ENCODE measurements at regions not wholly inside any gene's neighbourhood (a gene's known extent, or its start where the extent isn't known, plus 50 kb on each side); places are given as distances from the start of the nearest gene placed in this dataset.
"Not testable (repeated sequence)": the region's sequence is repeated elsewhere in the genome, so short reads cannot be mapped to it uniquely, and the experiment has no call there.

DNA sequence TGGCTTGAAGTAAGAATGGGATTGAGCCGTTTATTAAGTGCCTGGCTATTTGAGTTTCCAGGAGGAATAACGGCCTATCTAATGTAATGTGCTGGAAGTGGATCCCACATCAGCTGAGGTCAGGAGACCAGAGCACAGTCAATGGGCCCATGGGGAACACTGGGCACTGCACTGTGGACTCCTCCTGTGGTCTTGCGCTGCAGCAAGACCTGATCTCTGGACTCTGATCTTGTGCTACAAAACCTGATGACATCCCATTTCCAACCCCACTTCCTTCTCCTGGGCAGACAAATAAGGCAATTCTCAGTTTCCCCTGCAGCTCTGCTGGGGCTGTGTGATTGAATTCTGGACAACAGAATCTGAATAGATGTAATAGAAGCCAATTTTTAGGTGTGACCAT is 151.7 kb upstream of the ADCY2 start:
- H3K9me3 ChIP-seq (ENCODE audit: low read depth, low read length): no peaks in the 10 kb centered on the region
- H3K4me3 ChIP-seq: no peak overlapping the region
- DNase-seq (ENCODE audit: low read depth, low spot score): no peak
- no peak for TF ChIP-seq FOXP2 (optimal IDR thresholded peaks at IDR 0.05; ENCODE audit: control extremely low read depth, extremely low read length, insufficient read depth)
- TF ChIP-seq POLR2AphosphoS5 (IDR thresholded peaks at IDR 0.05; ENCODE audit: borderline replicate concordance, low read depth, low read length): no peak
- no peak for TF ChIP-seq EZH2 (IDR thresholded peaks at IDR 0.05)
- H3K36me3 ChIP-seq (ENCODE audit: insufficient read depth, low read length): no peaks in the 10 kb centered on the region
- H3K9ac ChIP-seq (ENCODE audit: insufficient read length): no peak overlapping the region
- H3K27ac ChIP-seq: no peak overlapping the region

DNA sequence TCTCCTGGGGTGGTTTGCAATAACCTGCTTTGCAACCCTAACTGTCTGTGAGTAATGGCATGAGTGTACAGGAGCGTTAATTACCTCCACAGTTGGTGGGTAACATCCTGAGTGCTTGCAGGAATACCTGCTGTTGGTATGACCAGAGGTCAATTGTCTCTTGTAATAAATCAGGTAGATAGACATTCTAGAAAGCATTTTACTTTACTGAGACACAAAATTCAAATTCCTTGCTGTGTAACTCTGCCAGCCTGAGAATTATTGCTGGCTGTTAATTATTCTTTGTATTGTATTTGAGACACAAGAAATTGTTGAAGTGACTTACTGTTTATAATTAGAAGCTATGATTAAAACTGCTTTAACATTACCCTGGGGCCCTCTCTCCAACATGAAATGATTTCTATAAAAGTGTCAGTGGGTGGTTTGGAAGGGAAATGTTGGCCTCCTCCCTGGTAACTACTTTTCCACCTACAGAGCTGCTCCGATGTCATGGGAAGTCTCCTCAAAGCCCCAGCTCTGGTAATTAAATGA is 150.8 kb upstream of the ADCY2 start:
- TF ChIP-seq EZH2 (IDR thresholded peaks at IDR 0.05) (no peak), FOXP2 (optimal IDR thresholded peaks at IDR 0.05; ENCODE audit: control extremely low read depth, extremely low read length, insufficient read depth) (no peak)
- Histone ChIP-seq H3K36me3 (ENCODE audit: insufficient read depth, low read length) (no peaks in the 10 kb centered on the region), H3K9ac (ENCODE audit: insufficient read length) (no peak overlapping the region), H3K9me3 (ENCODE audit: low read depth, low read length) (no peaks in the 10 kb centered on the region), H3K27ac (no peak overlapping the region), H3K4me3 (no peak overlapping the region)
- DNase-seq (ENCODE audit: low read depth, low spot score): no peak

DNA sequence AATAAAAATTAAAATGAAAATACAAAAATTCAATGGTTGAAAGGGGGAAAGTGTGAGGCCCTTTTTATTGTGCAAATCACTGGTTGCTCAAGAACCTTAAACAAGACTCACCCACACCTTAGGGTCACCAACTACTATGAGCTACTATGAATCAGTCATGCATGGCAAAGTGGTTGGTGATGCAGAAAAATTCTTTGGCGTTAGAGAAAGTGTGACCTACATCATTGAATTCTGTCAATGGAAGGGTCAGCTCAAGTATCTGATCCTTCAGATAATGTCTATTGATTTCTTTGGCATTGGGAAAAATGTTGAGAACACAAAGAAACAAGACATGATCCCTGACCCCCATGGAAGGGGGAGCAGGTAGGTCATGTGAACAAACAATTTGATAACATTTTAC is 149.7 kb upstream of the ADCY2 start:
- TF ChIP-seq FOXP2 (optimal IDR thresholded peaks at IDR 0.05; ENCODE audit: control extremely low read depth, extremely low read length, insufficient read depth): no peak
- TF ChIP-seq EZH2 (IDR thresholded peaks at IDR 0.05): no peak
- TF ChIP-seq POLR2AphosphoS5 (IDR thresholded peaks at IDR 0.05; ENCODE audit: borderline replicate concordance, low read depth, low read length): no peak
- no peak for DNase-seq (ENCODE audit: low read depth, low spot score)

DNA sequence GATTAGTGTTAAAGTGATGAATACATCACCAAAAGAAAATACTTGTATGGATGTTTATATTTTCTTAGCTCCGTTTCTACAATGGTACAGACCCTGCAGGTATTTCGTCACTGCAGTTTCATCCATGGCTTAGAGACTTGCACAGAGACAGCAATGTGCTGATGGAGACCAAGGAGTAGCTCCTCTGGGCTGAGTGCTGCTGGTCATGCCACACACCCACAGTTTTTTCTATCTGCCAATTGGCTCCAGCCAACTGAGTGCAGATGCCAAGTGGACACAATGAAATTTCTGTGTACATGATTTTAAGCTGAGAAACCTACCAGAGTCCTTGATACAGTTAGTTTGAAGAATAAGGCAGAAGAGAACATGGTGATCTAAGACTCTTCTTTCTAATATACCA is 145.9 kb upstream of the ADCY2 start:
- TF ChIP-seq EZH2 (IDR thresholded peaks at IDR 0.05): no peak
- TF ChIP-seq FOXP2 (optimal IDR thresholded peaks at IDR 0.05; ENCODE audit: control extremely low read depth, extremely low read length, insufficient read depth): no peak
- TF ChIP-seq POLR2AphosphoS5 (IDR thresholded peaks at IDR 0.05; ENCODE audit: borderline replicate concordance, low read depth, low read length): no peak
- no peak for DNase-seq (ENCODE audit: low read depth, low spot score)
- no peaks in the 10 kb centered on the region for H3K36me3 ChIP-seq (ENCODE audit: insufficient read depth, low read length)
- H3K9me3 ChIP-seq (ENCODE audit: low read depth, low read length): no peaks in the 10 kb centered on the region
- H3K27ac ChIP-seq: no peak overlapping the region
- H3K9ac ChIP-seq (ENCODE audit: insufficient read length): no peak overlapping the region
- H3K4me3 ChIP-seq: no peak overlapping the region

More for the DNA sequence above, 149.7 kb upstream of the ADCY2 start:
- H3K4me3 ChIP-seq: no peak overlapping the region
- H3K36me3 ChIP-seq (ENCODE audit: insufficient read depth, low read length): no peaks in the 10 kb centered on the region
- no peak overlapping the region for H3K9ac ChIP-seq (ENCODE audit: insufficient read length)
- H3K27ac ChIP-seq: no peak overlapping the region
- no peaks in the 10 kb centered on the region for H3K9me3 ChIP-seq (ENCODE audit: low read depth, low read length)

DNA sequence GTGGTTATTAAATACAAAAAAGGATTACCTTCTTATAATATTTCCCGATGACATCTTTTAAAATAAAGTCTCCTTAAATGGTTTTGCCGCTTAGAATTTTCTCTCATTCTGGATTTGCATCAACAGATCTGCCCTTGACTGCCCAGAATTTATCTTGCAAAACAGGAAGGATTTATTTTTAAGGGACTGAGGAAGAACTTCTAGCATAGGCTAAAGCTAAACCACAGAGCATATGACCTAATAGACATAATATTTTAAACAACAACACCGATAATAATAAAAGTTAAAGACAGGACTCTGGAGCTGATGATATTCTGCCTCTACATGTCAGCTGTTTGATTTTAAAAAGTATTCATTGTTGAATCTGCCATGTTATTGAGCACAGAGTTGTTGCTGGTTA is 145.3 kb upstream of the ADCY2 start:
- Histone ChIP-seq H3K27ac (no peak overlapping the region), H3K9ac (ENCODE audit: insufficient read length) (no peak overlapping the region)
- no peak for DNase-seq (ENCODE audit: low read depth, low spot score)

DNA sequence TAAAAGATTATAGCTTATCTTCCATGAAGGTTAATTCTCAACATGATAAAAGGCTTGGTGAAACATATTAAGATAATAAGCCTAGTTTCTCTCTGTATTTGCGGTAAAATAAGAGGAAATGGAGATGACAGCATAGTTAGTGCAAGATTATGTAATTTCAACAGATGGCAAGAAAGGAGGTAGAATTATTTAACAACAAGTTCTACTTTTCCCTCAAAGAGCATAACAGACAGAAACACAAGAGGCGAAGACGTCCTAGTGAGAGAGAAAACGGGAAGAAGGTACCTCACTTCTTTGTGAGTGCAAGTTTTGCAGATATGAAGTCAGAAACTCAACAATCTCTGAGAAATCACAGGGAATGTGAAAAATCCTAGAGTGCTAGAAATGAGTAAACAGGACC is 144.8 kb upstream of the ADCY2 start:
- no peak for TF ChIP-seq FOXP2 (optimal IDR thresholded peaks at IDR 0.05; ENCODE audit: control extremely low read depth, extremely low read length, insufficient read depth)
- TF ChIP-seq POLR2AphosphoS5 (IDR thresholded peaks at IDR 0.05; ENCODE audit: borderline replicate concordance, low read depth, low read length): no peak
- no peak for TF ChIP-seq EZH2 (IDR thresholded peaks at IDR 0.05)
- no peak overlapping the region for H3K4me3 ChIP-seq
- H3K27ac ChIP-seq: no peak overlapping the region
- H3K9me3 ChIP-seq (ENCODE audit: low read depth, low read length): no peaks in the 10 kb centered on the region
- H3K9ac ChIP-seq (ENCODE audit: insufficient read length): no peak overlapping the region
- no peak for DNase-seq (ENCODE audit: low read depth, low spot score)
- H3K36me3 ChIP-seq (ENCODE audit: insufficient read depth, low read length): no peaks in the 10 kb centered on the region

More for the DNA sequence above, 145.3 kb upstream of the ADCY2 start:
- no peaks in the 10 kb centered on the region for H3K36me3 ChIP-seq (ENCODE audit: insufficient read depth, low read length)
- no peak for TF ChIP-seq EZH2 (IDR thresholded peaks at IDR 0.05)
- TF ChIP-seq POLR2AphosphoS5 (IDR thresholded peaks at IDR 0.05; ENCODE audit: borderline replicate concordance, low read depth, low read length): no peak
- TF ChIP-seq FOXP2 (optimal IDR thresholded peaks at IDR 0.05; ENCODE audit: control extremely low read depth, extremely low read length, insufficient read depth): no peak
- no peak overlapping the region for H3K4me3 ChIP-seq
- H3K9me3 ChIP-seq (ENCODE audit: low read depth, low read length): no peaks in the 10 kb centered on the region

DNA sequence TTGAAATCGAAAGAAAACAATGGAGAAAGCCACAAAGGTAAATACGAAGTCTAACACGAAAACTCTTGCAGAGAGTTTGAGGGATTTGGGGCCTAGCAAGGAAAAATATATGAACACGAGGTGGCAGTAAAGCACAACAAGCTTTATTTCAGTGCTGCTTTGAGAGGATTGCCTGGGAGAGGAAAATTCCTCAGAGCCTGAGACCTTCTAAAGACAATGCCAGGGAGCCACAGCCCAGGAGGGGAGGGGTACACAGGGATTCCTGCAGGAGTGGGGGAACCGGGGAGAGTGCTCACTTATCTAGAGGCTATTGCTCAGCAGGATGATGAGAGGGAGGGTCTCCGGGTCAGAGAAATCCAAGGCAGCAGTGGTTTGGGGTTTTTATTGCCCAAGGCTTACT is 134.9 kb upstream of the ADCY2 start:
- no peak overlapping the region for H3K9ac ChIP-seq (ENCODE audit: insufficient read length)
- H3K9me3 ChIP-seq (ENCODE audit: low read depth, low read length): no peaks in the 10 kb centered on the region
- DNase-seq (ENCODE audit: low read depth, low spot score): peak; percentile 12
- TF ChIP-seq FOXP2 (optimal IDR thresholded peaks at IDR 0.05; ENCODE audit: control extremely low read depth, extremely low read length, insufficient read depth): no peak
- TF ChIP-seq EZH2 (IDR thresholded peaks at IDR 0.05): no peak
- no peak overlapping the region for H3K4me3 ChIP-seq
- no peak overlapping the region for H3K27ac ChIP-seq
- H3K36me3 ChIP-seq (ENCODE audit: insufficient read depth, low read length): no peaks in the 10 kb centered on the region

DNA sequence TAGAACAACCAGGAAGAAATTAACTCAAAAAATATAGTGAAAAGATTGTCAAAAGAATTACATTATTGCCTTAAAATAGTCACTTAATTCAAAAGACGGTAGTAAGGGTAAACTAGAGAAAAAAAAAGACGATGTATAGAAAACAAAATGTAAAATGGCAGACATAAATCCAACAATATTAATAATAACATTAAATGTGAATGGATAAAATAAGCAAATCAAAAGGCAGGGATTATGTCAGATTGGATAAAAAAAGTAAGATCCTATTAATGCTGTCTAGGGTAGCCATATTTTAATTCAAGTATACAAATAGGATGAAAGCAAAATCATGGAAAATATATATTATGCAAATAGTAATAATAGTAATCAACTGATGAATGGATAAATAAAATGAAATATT is 134.0 kb upstream of the ADCY2 start:
- no peak overlapping the region for H3K4me3 ChIP-seq
- no peak overlapping the region for H3K27ac ChIP-seq
- no peak overlapping the region for H3K9ac ChIP-seq (ENCODE audit: insufficient read length)
- DNase-seq (ENCODE audit: low read depth, low spot score): no peak
- TF ChIP-seq FOXP2 (optimal IDR thresholded peaks at IDR 0.05; ENCODE audit: control extremely low read depth, extremely low read length, insufficient read depth) (no peak), POLR2AphosphoS5 (IDR thresholded peaks at IDR 0.05; ENCODE audit: borderline replicate concordance, low read depth, low read length) (no peak), EZH2 (IDR thresholded peaks at IDR 0.05) (no peak)
- no peaks in the 10 kb centered on the region for H3K9me3 ChIP-seq (ENCODE audit: low read depth, low read length)
- no peaks in the 10 kb centered on the region for H3K36me3 ChIP-seq (ENCODE audit: insufficient read depth, low read length)

DNA sequence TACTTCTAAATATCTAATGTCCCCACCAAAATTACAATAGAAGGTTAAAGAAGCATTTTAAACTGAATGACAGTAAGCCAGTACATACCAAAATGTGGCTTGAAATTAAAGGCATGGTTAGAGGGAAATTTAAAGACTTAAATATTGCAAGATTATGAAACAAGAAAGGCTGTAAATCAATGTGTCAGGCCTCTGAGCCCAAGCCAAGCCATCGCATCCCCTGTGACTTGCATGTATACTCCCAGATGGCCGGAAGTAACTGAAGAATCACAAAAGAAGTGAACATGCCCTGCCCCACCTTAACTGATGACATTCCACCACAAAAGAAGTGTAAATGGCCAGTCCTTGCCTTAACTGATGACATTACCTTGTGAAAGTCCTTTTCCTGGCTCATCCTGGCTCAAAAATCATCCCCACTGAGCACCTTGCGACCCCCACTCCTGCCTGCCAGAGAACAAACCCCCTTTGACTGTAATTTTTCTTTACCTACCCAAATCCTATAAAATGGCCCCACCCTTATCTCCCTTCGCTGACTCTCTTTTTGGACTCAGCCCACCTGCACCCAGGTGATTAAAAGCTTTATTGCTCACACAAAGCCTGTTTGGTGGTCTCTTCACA is 132.4 kb upstream of the ADCY2 start:
- H3K4me3 ChIP-seq; H3K27ac ChIP-seq; DNase-seq (ENCODE audit: low read depth, low spot score); H3K36me3 ChIP-seq (ENCODE audit: insufficient read depth, low read length); H3K9me3 ChIP-seq (ENCODE audit: low read depth, low read length); H3K9ac ChIP-seq (ENCODE audit: insufficient read length): not testable (repeated sequence)

DNA sequence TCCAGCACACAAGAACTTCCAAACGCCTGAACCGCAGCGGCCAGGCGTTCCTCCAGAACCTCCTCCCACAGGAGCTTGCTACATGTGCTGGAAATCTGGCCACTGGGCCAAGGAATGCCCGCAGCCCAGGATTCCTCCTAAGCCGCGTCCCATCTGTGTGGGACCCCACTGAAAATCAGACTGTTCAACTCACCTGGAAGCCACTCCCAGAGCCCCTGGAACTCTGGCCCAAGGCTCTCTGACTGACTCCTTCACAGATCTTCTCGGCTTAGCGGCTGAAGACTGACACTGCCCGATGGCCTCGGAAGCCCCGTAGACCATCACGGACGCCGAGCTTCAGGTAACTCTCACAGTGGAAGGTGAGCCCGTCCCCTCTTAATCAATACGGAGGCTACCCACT is 130.2 kb upstream of the ADCY2 start:
- H3K27ac ChIP-seq; H3K36me3 ChIP-seq (ENCODE audit: insufficient read depth, low read length); H3K9ac ChIP-seq (ENCODE audit: insufficient read length); H3K4me3 ChIP-seq; H3K9me3 ChIP-seq (ENCODE audit: low read depth, low read length); DNase-seq (ENCODE audit: low read depth, low spot score): not testable (repeated sequence)

DNA sequence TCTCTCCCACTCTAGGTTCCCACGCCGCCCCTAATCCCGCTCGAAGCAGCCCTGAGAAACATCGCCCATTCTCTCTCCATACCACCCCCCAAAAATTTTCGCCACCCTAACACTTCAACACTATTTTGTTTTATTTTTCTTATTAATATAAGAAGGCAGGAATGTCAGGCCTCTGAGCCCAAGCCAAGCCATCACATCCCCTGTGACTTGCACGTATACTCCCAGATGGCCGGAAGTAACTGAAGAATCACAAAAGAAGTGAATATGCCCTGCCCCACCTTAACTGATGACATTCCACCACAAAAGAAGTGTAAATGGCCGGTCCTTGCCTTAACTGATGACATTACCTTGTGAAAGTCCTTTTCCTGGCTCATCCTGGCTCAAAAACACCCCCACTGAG is 127.2 kb upstream of the ADCY2 start:
- H3K27ac ChIP-seq; H3K9ac ChIP-seq (ENCODE audit: insufficient read length); DNase-seq (ENCODE audit: low read depth, low spot score); H3K9me3 ChIP-seq (ENCODE audit: low read depth, low read length); H3K4me3 ChIP-seq; H3K36me3 ChIP-seq (ENCODE audit: insufficient read depth, low read length): not testable (repeated sequence)
